ENCODE measurements at regions not wholly inside any gene's neighbourhood (a gene's known extent, or its start where the extent isn't known, plus 50 kb on each side); places are given as distances from the start of the nearest gene placed in this dataset.
"Not testable (repeated sequence)": the region's sequence is repeated elsewhere in the genome, so short reads cannot be mapped to it uniquely, and the experiment has no call there.

- DNase-seq (ENCODE audit: extremely low spot score, insufficient read length, low read depth), result not testable (repeated sequence)
Measured at GRCh38 chr10:3313784-3314444, 141.3 kb upstream of the PITRM1 start.

DNA sequence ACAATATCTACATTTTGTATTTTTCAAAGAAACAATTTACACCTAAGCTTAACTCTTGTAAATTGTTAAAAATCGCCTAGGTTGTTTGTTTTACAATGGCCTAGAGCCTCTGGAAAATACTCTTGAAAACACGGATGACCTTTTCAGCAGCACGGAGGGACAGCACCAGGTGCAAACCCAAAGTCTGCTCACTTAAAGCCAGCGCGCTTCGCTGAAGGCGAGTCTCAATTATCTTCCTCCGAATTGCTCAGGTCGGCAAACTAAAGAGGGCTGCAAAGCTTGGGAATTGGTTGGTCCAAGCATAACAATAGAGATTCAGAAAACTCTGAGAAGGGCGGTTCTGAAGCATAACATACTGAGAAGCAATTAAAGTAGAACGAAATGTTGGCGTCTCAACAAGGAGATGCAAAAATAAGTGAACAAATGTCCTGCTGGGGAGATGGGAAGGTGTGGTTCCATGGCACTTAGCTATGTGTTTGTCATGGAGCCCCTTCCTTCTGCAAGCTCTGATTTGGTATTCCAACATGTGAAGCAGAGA lies 139.9 kb upstream of the PITRM1 start:
- no peak for DNase-seq (ENCODE audit: extremely low spot score, insufficient read length, low read depth)
- FAIRE-seq, result no peak

More at GRCh38 chr10:3313784-3314444, 141.3 kb upstream of the PITRM1 start:
- not testable (repeated sequence) for FAIRE-seq

- no peak for FAIRE-seq
- no peak for DNase-seq (ENCODE audit: extremely low spot score, insufficient read length, low read depth)
Measured at GRCh38 chr10:3310016-3310784, 137.6 kb upstream of the PITRM1 start.

GRCh38 chr10:3306050-3306449 lies 133.5 kb upstream of the PITRM1 start:
- no peak for DNase-seq (ENCODE audit: extremely low spot score, insufficient read length, low read depth)
- no peak for FAIRE-seq

GRCh38 chr10:3295582-3296151 lies 123.1 kb upstream of the PITRM1 start:
- no peak for DNase-seq (ENCODE audit: extremely low spot score, insufficient read length, low read depth)
- no peak for FAIRE-seq

- FAIRE-seq (no peak), DNase-seq (ENCODE audit: extremely low spot score, insufficient read length, low read depth) (no peak)
Measured at GRCh38 chr10:3294919-3295581, 122.5 kb upstream of the PITRM1 start.

GRCh38 chr10:3293581-3294431 lies 121.2 kb upstream of the PITRM1 start:
- no peak for FAIRE-seq
- DNase-seq (ENCODE audit: extremely low spot score, insufficient read length, low read depth), result no peak

DNA sequence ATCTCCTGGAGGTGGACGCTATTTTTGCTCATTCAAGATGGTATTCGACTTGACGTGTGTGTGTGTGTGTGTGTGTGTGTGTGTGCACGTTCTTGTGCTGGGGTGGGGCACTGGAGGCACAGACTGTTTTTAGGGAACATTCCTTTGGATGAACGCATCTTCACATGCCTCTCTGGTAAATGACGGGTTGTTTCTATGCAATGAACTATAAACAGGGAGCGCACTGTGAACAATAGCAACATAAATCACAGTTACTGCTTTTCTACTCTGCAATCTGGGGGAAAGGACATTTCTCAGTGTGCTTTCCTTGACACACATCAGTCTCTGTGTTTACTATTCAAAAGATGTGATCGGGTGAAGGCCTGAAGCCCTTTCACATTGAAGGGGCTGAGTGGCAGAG lies 120.1 kb upstream of the PITRM1 start:
- DNase-seq (ENCODE audit: extremely low spot score, insufficient read length, low read depth), result no peak
- no peak for FAIRE-seq

DNA sequence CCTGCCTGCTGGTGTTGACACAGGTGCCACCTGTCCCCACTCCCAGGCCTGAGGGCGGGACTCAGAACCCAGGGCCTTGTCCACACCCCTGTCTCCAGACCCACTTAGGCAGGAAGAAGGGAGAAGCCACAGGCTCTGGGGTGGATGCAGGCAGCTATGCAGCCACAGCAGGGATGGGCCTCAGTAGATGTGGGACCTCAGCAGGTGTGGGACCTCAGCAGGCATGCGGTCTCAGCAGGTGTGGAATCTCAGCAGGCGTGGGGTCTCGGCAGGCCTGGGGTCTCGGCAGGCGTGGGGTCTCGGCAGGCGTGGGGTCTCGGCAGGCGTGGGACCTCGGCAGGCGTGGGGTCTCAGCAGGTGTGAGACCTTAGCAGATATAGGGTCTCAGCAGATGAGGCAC lies 118.0 kb upstream of the PITRM1 start:
- FAIRE-seq, result no peak
- DNase-seq (ENCODE audit: extremely low spot score, insufficient read length, low read depth), result no peak

DNA sequence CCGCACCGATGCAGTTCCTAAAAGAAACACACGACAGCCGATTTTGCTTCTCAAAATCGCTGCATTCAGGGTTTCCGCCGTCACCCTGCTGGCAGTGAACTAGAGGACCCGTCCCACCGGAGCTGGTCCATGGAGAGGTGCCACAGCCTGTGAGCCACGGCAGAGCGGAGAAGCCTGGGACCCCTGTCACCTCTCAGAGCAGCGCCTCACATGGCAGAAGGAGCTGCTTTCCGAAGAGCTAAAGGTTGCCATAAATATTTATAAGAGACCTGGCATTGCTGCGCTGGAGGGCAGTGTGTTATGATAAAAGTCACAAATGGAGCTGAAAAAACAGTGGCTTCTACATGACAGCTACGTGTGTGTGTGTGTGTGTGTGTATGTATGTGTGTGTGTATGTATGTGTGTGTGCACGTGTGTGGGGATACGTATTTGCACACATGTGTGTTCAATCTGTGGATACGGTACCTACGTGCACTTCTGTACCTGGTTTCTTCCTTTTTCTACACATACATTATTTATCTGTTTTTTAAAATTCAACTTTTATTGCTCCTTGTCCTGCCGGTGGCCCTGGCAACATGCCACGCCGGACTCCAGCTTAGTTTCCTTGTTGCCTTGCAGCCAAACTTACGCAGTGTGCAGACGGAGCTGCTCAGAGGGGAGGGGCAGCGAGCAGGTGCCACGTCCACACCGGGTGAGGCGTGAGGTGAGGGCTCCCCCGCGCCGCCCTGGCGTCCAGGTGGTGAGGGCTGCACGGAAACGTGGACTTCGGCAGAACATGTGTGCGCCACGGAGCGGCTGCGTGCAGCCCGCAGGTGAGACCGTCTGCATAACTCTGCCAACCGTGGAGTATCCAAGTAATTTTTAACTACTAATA lies 115.2 kb upstream of the PITRM1 start:
- DNase-seq (ENCODE audit: extremely low spot score, insufficient read length, low read depth), result no peak
- no peak for FAIRE-seq

GRCh38 chr10:3282674-3283017 lies 110.1 kb upstream of the PITRM1 start:
- DNase-seq (ENCODE audit: extremely low spot score, insufficient read length, low read depth) (no peak), FAIRE-seq (no peak)

GRCh38 chr10:3281941-3282673 lies 109.5 kb upstream of the PITRM1 start:
- FAIRE-seq, result no peak
- DNase-seq (ENCODE audit: extremely low spot score, insufficient read length, low read depth), result no peak

- no peak for DNase-seq (ENCODE audit: extremely low spot score, insufficient read length, low read depth)
- FAIRE-seq, result no peak
Measured at GRCh38 chr10:3278771-3279170, 106.2 kb upstream of the PITRM1 start.

- no peak for FAIRE-seq
- no peak for DNase-seq (ENCODE audit: extremely low spot score, insufficient read length, low read depth)
Measured at GRCh38 chr10:3277566-3277965, 105.0 kb upstream of the PITRM1 start.

DNA sequence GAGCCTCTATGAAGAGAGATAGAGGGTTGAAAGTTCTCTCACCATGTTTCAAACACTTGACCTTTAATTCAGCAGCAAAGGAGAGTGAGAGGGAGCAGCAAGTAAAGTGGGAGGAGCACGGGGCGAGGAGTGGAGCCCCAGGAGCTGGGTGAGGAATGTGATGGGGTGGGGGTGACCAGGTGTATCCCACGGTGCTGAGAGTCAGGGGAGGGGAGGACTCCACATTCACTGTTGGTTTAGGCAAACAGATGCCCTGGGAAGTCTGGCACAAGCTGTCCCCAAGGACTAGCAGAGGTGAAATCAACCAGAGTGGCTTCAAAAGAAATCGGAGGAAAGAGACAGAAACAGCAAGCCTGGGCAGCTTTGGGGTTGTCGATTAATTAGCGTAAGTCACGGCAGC lies 101.8 kb upstream of the PITRM1 start:
- no peak for FAIRE-seq
- DNase-seq (ENCODE audit: extremely low spot score, insufficient read length, low read depth), result no peak

DNA sequence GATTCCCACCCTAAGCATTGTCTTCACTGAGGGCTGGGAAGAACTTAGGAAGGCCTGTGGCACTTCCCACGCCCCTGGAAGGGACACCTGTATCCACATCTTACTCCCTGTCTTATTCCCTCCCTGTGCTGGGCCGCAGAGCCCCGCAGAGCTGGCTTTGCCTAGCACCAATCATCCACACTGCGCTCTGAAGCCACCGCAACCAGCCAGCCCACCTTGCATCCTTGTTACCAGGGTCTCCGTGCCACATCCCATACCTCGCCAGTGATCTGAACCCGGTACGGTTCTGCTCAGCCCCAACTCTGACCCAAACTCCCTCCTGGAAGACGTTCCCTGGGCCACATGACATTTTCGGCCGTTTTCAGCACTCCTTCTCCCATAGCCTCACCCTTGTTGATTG lies 101.4 kb upstream of the PITRM1 start:
- no peak for FAIRE-seq
- no peak for DNase-seq (ENCODE audit: extremely low spot score, insufficient read length, low read depth)

- FAIRE-seq (no peak), DNase-seq (ENCODE audit: extremely low spot score, insufficient read length, low read depth) (no peak)
Measured at GRCh38 chr10:3272300-3272699, 99.7 kb upstream of the PITRM1 start.
